Omental fat pad (tissue), 3 donors: ENCODE measurements at regions not wholly inside any gene's neighbourhood (a gene's known extent, or its start where the extent isn't known, plus 50 kb on each side); places are given as distances from the start of the nearest gene placed in this dataset.

Experiments used
- ATAC-seq: fragments of 150-250 bp; one replicate; pipeline ENCODE4 v1.9.1; 2016; ENCODE audit warnings: mild to moderate bottlenecking, moderate library complexity; ENCODE audit not compliant: low FRiP score
- DNase-seq: peaks from one replicate; pipeline ENCODE4 v3.0.0-alpha.2; 2019; ENCODE audit warnings: low spot score
- CTCF ChIP-seq, 3 donors: fragments of 450-650 bp; IDR thresholded peaks; one replicate each; pipeline ENCODE4 v1.5.1; 2016 to 2017; ENCODE audit warnings: antibody characterized with exemption in 3 of 3, mild to moderate bottlenecking in 3 of 3, moderate library complexity in 2 of 3

- no peak for TF ChIP-seq CTCF (IDR thresholded peaks at IDR 0.05)
- ATAC-seq (no peak), DNase-seq (no peak)
Observed at GRCh38 chr2:57429831-57430230, 616.8 kb upstream of the VRK2 start.

- ATAC-seq (no peak), DNase-seq (no peak)
- no peak for TF ChIP-seq CTCF (IDR thresholded peaks at IDR 0.05)
Observed at GRCh38 chr2:57432528-57432927, 614.1 kb upstream of the VRK2 start.

GRCh38 chr2:57434441-57434840 is 612.2 kb upstream of the VRK2 start:
- DNase-seq (no peak), ATAC-seq (no peak)
- no peak for TF ChIP-seq CTCF (IDR thresholded peaks at IDR 0.05)

- DNase-seq (no peak), ATAC-seq (no peak)
- no peak for TF ChIP-seq CTCF (IDR thresholded peaks at IDR 0.05)
Observed at GRCh38 chr2:57434972-57435371, 611.6 kb upstream of the VRK2 start.

GRCh38 chr2:57437077-57437476 is 609.5 kb upstream of the VRK2 start:
- TF ChIP-seq CTCF (IDR thresholded peaks at IDR 0.05): no peak
- no peak for ATAC-seq

GRCh38 chr2:57440437-57440836 is 606.2 kb upstream of the VRK2 start:
- no peak for ATAC-seq
- no peak for DNase-seq
- TF ChIP-seq CTCF (IDR thresholded peaks at IDR 0.05): no peak

More at GRCh38 chr2:57437077-57437476, 609.5 kb upstream of the VRK2 start:
- no peak for DNase-seq

- ATAC-seq (no peak), DNase-seq (no peak)
- no peak for TF ChIP-seq CTCF (IDR thresholded peaks at IDR 0.05)
Observed at GRCh38 chr2:57443086-57443485, 603.5 kb upstream of the VRK2 start.
